ENCODE measurements at regions not wholly inside any gene's neighbourhood (a gene's known extent, or its start where the extent isn't known, plus 50 kb on each side); places are given as distances from the start of the nearest gene placed in this dataset.

- H3K4me1 Mint-ChIP-seq (ENCODE audit: low read depth) = no peaks in the 10 kb centered on the region
- ATAC-seq = no peak
- no peaks in the 10 kb centered on the region for H3K36me3 Mint-ChIP-seq (ENCODE audit: low read depth)
- POLR2A ChIA-PET = no interaction called here
- H3K9me3 Mint-ChIP-seq = no peaks in the 10 kb centered on the region
- CTCF ChIA-PET = interaction anchor here (1.5 kb wide), 1 partner anchor 405 kb away, joined by 4 read pairs; no protein-coding TSS in a partner anchor
- no peak overlapping the region for H3K4me3 Mint-ChIP-seq
- intact Hi-C loops (cut with micrococcal nuclease) = no loop called here
- DNase-seq = no peak
- no peak for TF ChIP-seq CTCF (IDR thresholded peaks at IDR 0.05)
- peaks cover 3% of the 10 kb centered on the region for H3K27me3 Mint-ChIP-seq
- H3K27ac Mint-ChIP-seq = no peak overlapping the region
Measured at GRCh38 chr13:26956522-26957142, 196.0 kb upstream of the GPR12 start.

DNA sequence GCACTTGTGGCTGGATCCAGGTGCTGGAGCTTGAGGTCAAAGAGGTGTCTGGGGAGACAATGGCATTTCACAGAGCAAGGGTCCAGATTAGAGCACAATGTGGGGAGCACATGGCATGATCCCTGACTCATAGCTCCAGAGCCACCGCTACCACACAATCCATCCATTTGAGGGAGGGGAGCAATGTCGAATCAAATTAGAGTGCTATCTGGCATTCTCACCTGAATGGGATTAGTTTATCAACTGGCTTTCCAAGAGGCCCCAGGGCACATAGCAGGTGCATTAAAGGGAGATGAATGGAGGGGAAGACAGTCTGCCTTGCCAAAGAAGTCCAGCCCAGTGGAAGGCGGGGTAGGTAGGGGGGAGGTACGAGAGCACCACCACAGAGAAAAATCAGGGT is 194.4 kb upstream of the GPR12 start:
- Mint-ChIP-seq H3K36me3 (ENCODE audit: low read depth) (no peaks in the 10 kb centered on the region), H3K4me3 (no peak overlapping the region), H3K4me1 (ENCODE audit: low read depth) (no peaks in the 10 kb centered on the region), H3K27ac (no peak overlapping the region), H3K27me3 (peaks cover 3% of the 10 kb centered on the region), H3K9me3 (no peaks in the 10 kb centered on the region)
- TF ChIP-seq CTCF (IDR thresholded peaks at IDR 0.05) = no peak
- no peak for ATAC-seq
- no peak for DNase-seq
- ChIA-PET POLR2A (interaction anchor here (1.0 kb wide), 1 partner anchor 112 kb away, joined by 3 read pairs; no protein-coding TSS in a partner anchor), CTCF (interaction anchor here (1.1 kb wide), 2 partner anchors 24 to 407 kb away, joined by 3 to 5 read pairs; no protein-coding TSS in a partner anchor)
- intact Hi-C loops (cut with micrococcal nuclease) = no loop called here

- ATAC-seq (no peak), DNase-seq (no peak)
- ChIA-PET POLR2A (no interaction called here), CTCF (no interaction called here)
- H3K4me3 Mint-ChIP-seq = no peak overlapping the region
- H3K27me3 Mint-ChIP-seq = peaks cover 3% of the 10 kb centered on the region
- TF ChIP-seq CTCF (IDR thresholded peaks at IDR 0.05) = no peak
- H3K36me3 Mint-ChIP-seq (ENCODE audit: low read depth) = no peaks in the 10 kb centered on the region
- no peaks in the 10 kb centered on the region for H3K9me3 Mint-ChIP-seq
- no peaks in the 10 kb centered on the region for H3K4me1 Mint-ChIP-seq (ENCODE audit: low read depth)
- H3K27ac Mint-ChIP-seq = no peak overlapping the region
- intact Hi-C loops (cut with micrococcal nuclease) = no loop called here
Measured at GRCh38 chr13:26953291-26953690, 192.7 kb upstream of the GPR12 start.

DNA sequence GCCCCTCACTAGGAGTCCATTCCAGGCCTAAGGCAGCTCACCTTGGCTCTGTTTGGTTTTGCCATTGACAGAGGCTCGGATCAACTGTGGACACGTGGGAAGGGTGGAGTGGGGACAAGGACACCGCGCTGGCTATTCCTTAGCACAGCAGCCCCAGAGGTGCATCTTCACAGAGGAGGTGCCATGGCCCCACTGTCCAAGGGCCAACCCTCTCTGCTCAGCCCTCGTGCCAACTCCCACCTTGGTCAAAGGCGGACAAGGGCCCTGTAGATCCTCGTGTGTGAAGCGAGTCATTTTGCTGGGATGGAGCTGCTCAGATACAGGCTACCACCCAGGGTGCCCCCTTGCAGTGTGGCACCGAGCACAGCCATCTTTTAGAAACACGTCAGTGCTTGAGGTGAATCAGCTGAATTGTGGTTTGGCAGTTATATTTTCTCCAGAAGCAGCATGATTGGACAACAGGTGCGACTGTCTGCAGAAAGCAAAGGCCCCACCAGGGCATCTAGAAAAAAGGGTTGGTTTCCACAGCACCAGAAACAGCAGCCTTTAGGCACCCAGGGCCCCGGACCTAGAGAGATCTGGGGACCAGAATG is 192.1 kb upstream of the GPR12 start:
- ATAC-seq (no peak), DNase-seq (peak; percentile 9)

More for the DNA sequence above, 192.1 kb upstream of the GPR12 start:
- peaks cover 3% of the 10 kb centered on the region for H3K27me3 Mint-ChIP-seq
- TF ChIP-seq CTCF (IDR thresholded peaks at IDR 0.05) = no peak
- H3K27ac Mint-ChIP-seq = no peak overlapping the region
- intact Hi-C loops (cut with micrococcal nuclease) = no loop called here
- H3K4me3 Mint-ChIP-seq = no peak overlapping the region
- ChIA-PET CTCF (no interaction called here), POLR2A (no interaction called here)
- no peaks in the 10 kb centered on the region for H3K9me3 Mint-ChIP-seq
- H3K36me3 Mint-ChIP-seq (ENCODE audit: low read depth) = no peaks in the 10 kb centered on the region
- H3K4me1 Mint-ChIP-seq (ENCODE audit: low read depth) = no peaks in the 10 kb centered on the region

Measured in activated CD8-positive, alpha-beta T cell treated with anti-CD3 and anti-CD28 coated beads for 36 hours (primary cell).